ENCODE measurements at regions not wholly inside any gene's neighbourhood (a gene's known extent, or its start where the extent isn't known, plus 50 kb on each side); places are given as distances from the start of the nearest gene placed in this dataset.
"Not testable (repeated sequence)": the region's sequence is repeated elsewhere in the genome, so short reads cannot be mapped to it uniquely, and the experiment has no call there.

DNA sequence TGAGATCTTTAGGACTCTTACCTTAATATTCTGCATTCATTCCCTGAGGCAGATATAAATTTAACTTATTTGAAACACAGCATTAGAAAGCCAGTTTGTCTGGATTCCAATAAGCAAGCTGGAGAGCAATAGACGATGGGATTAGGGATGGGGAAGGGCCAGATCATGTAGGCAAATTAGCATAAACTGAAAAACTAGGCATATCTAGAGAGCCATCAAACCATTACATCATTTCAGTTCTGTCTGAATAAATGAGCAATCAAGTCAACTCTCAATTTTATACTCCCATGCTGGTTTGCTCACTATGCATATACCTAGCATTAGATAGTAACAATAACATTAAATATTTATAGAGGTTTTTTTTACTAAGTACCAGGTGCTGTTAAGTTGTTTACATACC, 583.6 kb upstream of the LRRN3 start:
- intact Hi-C loops (cut with DNase I) = no loop called here
- peaks cover 0 to 6% of the 10 kb centered on the region in 2 donors for H3K27me3 ChIP-seq
- 18 to 26% methylated on average over 1 of the region's 1 CpG for WGBS, 2 donors
- H3K9me3 ChIP-seq = no peaks in the 10 kb centered on the region
- no peak for DNase-seq
- H3K4me3 ChIP-seq = no peak overlapping the region
- H3K36me3 ChIP-seq (replicated peaks in 1 of 2; ENCODE audit: insufficient read depth in 1 of 2, low read depth in 2 of 2) = no peaks in the 10 kb centered on the region
- no peak for TF ChIP-seq POLR2A (IDR thresholded peaks at IDR 0.05)
- TF ChIP-seq, protein P1, sequence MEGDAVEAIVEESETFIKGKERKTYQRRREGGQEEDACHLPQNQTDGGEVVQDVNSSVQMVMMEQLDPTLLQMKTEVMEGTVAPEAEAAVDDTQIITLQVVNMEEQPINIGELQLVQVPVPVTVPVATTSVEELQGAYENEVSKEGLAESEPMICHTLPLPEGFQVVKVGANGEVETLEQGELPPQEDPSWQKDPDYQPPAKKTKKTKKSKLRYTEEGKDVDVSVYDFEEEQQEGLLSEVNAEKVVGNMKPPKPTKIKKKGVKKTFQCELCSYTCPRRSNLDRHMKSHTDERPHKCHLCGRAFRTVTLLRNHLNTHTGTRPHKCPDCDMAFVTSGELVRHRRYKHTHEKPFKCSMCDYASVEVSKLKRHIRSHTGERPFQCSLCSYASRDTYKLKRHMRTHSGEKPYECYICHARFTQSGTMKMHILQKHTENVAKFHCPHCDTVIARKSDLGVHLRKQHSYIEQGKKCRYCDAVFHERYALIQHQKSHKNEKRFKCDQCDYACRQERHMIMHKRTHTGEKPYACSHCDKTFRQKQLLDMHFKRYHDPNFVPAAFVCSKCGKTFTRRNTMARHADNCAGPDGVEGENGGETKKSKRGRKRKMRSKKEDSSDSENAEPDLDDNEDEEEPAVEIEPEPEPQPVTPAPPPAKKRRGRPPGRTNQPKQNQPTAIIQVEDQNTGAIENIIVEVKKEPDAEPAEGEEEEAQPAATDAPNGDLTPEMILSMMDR (IDR thresholded peaks at IDR 0.05) = no peak
- ATAC-seq = no peak
- H3K4me1 ChIP-seq = peaks cover 4% of the 10 kb centered on the region
- no peak overlapping the region for H3K27ac ChIP-seq

DNA sequence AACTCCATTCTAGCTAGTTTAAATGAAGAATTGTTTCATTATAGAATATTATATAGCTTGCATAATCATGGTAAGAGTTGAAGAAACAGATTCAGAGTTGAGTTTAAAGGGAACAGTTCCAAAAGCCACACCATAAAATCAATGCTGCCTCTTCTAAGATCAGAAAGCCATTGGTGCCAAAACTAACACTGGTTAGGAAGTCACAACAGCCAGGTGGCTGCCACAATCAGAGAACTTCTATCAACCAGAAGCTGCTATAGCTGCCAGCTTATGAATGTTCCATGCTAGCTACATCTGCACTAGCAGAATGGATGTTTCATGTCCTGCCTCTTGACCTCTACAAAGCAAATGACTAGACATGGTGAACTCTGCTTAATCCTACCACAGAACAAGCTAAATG, 583.1 kb upstream of the LRRN3 start:
- no peak overlapping the region for H3K4me3 ChIP-seq
- H3K27ac ChIP-seq = no peak overlapping the region
- peaks cover 4% of the 10 kb centered on the region for H3K4me1 ChIP-seq
- ATAC-seq (peak; percentile 60), DNase-seq (peak in 3 of 4 donors; percentile 28 to 54 (median 51))
- no peaks in the 10 kb centered on the region for H3K9me3 ChIP-seq
- TF ChIP-seq, protein P1 (IDR thresholded peaks at IDR 0.05) = no peak
- TF ChIP-seq POLR2A (IDR thresholded peaks at IDR 0.05) = no peak
- H3K36me3 ChIP-seq (replicated peaks in 1 of 2; ENCODE audit: insufficient read depth in 1 of 2, low read depth in 2 of 2) = no peaks in the 10 kb centered on the region
- peaks cover 0 to 6% of the 10 kb centered on the region in 2 donors for H3K27me3 ChIP-seq
- intact Hi-C loops (cut with DNase I) = no loop called here

DNA sequence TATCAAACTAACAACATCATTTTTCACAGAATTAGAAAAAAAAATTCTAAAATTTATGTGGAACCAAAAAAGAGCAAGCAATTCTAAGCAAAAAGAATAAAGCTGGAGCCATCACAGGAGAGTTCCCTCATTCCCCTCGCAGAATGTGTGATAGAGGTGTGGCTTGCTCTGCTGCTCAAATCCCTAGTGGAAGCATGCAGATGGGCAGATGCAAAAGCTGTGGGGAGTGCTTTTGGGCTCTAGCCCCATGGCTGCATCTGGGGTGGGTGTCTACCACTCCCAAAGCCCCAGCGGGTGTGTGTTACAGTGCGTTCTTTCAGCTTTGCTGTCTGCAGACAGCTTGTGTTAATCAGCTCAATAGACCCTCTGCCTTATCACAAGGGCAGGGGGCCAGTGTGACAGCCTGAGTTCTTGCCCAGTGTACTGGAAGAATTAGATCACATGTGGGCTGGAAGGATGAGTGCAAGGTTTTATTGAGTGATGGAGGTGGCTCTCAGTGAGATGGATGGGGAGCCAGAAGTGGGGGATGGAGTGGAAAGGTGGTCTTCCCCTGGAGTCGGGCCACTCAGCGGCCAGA, 575.9 kb upstream of the LRRN3 start:
- H3K4me1 ChIP-seq; H3K9me3 ChIP-seq; intact Hi-C loops (cut with DNase I); H3K36me3 ChIP-seq (replicated peaks in 1 of 2; ENCODE audit: insufficient read depth in 1 of 2, low read depth in 2 of 2); H3K4me3 ChIP-seq; DNase-seq; H3K27me3 ChIP-seq; ATAC-seq; H3K27ac ChIP-seq: not testable (repeated sequence)
- WGBS, 2 donors = 49 to 57% methylated on average over 5 of the region's 5 CpGs

DNA sequence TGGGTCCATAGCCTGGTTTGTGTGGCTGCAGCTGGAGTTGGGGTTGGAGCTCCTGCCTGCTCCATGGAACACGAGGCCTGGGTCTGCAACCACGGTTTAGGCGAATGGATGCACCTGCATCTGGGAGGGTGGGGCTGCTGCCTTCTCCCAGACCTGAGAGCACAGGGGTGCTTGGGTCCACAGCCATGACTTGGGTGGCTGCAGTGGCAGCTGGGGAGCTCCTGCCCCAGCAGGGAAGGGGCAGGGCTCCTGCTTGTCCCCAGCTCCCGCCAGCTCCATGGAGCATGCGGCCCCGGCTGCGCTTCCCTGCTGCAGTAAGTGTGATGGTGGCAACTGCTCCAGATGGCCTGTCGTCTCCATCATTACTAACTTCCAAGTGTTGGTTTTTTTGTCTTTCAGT, 571.1 kb upstream of the LRRN3 start:
- no peaks in the 10 kb centered on the region for H3K27me3 ChIP-seq
- peaks cover 21% of the 10 kb centered on the region for H3K4me1 ChIP-seq
- no peak overlapping the region for H3K4me3 ChIP-seq
- 84 to 94% methylated on average over 5 to 8 of the region's 8 CpGs for WGBS, 2 donors
- H3K9me3 ChIP-seq = no peaks in the 10 kb centered on the region
- TF ChIP-seq, protein P1 (IDR thresholded peaks at IDR 0.05) = no peak
- TF ChIP-seq POLR2A (IDR thresholded peaks at IDR 0.05) = no peak
- intact Hi-C loops (cut with DNase I) = no loop called here
- no peak overlapping the region for H3K27ac ChIP-seq
- no peak for DNase-seq
- no peak for ATAC-seq
- no peaks in the 10 kb centered on the region for H3K36me3 ChIP-seq (replicated peaks in 1 of 2; ENCODE audit: insufficient read depth in 1 of 2, low read depth in 2 of 2)

DNA sequence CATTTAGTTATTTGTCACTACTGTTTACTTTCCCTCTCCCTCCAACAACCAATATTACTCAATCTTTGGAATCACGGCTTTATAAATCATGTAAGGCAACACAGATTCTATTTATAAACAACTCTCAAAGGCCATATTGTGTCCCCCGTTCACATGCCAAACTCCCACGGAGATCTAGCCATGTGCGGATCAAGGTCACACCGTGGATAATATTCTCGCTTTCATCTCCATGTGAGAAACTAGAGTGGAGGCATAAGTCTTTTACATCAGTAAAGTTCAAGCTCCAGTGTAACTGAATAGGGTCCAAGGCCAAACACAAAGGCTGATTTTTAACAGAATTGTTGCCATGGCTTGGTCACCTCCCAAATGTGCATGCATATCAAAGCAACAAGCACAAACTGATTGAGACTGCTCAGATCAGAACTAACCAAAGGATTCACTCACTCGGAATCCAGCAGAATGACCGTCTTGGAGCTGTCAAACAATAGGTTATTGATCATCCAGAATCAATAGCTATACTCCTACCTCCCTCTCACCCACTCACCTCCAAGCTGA, 569.5 kb upstream of the LRRN3 start:
- 24 to 31% methylated on average over 8 of the region's 8 CpGs for WGBS, 2 donors
- Histone ChIP-seq H3K27ac (peak overlapping the region in 1 of 4 donors; percentile 9), H3K27me3 (no peaks in the 10 kb centered on the region), H3K4me1 (peaks cover 21% of the 10 kb centered on the region), H3K9me3 (no peaks in the 10 kb centered on the region), H3K4me3 (no peak overlapping the region), H3K36me3 (replicated peaks in 1 of 2; ENCODE audit: insufficient read depth in 1 of 2, low read depth in 2 of 2) (no peaks in the 10 kb centered on the region)
- intact Hi-C loops (cut with DNase I) = no loop called here
- DNase-seq = peak in 2 of 4 donors; percentile 3 to 17
- peak; percentile 17 for ATAC-seq
- TF ChIP-seq POLR2A (IDR thresholded peaks at IDR 0.05) = no peak
- TF ChIP-seq, protein P1 (IDR thresholded peaks at IDR 0.05) = no peak

Data from body of pancreas (tissue), 4 donors.